ENCODE measurements at regions not wholly inside any gene's neighbourhood (a gene's known extent, or its start where the extent isn't known, plus 50 kb on each side); places are given as distances from the start of the nearest gene placed in this dataset.
"Not testable (repeated sequence)": the region's sequence is repeated elsewhere in the genome, so short reads cannot be mapped to it uniquely, and the experiment has no call there.

DNA sequence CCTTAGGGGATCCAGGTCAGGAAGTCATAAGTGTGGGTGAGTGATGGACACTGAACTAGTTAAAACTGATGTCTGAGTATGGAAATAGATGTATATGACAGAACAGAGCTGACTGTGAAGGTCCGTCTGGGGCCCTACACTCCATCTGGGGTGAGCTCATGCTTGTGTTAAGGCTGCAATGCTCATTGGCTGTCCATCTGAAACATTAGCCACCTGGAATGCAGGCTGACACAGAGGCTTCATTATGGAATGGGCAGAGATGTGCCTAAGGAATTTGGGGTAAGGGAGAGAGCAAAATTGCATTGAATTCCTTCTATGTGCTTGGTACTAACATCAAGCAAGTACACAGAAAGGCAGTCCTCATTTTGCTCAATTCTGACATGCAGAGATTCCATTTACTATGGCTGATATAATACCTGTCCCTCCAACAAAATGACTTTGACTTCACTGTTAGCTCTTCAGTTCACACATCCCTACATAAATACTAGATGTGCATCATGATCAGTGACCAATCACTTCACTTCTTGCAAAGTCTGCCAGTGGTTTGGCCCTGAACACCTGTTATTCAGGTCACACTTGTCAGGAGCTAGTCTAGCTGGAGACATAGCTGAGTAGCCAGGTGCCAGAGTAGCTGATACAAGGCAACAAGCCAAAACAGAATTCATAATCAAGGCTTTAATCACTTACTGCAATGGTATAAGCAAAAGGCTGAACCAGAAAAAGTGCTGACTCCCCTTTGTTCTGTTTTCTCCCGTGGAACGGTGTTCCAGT is 128.9 kb upstream of the VWC2 start:
- Histone ChIP-seq H3K27me3 (no peaks in the 10 kb centered on the region), H3K4me3 (no peak overlapping the region), H3K36me3 (no peaks in the 10 kb centered on the region), H3K9me3 (no peaks in the 10 kb centered on the region), H3K27ac (no peak overlapping the region), H3K4me1 (ENCODE audit: insufficient read depth) (no peaks in the 10 kb centered on the region)
- TF ChIP-seq, protein P1, sequence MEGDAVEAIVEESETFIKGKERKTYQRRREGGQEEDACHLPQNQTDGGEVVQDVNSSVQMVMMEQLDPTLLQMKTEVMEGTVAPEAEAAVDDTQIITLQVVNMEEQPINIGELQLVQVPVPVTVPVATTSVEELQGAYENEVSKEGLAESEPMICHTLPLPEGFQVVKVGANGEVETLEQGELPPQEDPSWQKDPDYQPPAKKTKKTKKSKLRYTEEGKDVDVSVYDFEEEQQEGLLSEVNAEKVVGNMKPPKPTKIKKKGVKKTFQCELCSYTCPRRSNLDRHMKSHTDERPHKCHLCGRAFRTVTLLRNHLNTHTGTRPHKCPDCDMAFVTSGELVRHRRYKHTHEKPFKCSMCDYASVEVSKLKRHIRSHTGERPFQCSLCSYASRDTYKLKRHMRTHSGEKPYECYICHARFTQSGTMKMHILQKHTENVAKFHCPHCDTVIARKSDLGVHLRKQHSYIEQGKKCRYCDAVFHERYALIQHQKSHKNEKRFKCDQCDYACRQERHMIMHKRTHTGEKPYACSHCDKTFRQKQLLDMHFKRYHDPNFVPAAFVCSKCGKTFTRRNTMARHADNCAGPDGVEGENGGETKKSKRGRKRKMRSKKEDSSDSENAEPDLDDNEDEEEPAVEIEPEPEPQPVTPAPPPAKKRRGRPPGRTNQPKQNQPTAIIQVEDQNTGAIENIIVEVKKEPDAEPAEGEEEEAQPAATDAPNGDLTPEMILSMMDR (IDR thresholded peaks at IDR 0.05) = no peak
- TF ChIP-seq POLR2A (IDR thresholded peaks at IDR 0.05) = no peak
- TF ChIP-seq EP300 (IDR thresholded peaks at IDR 0.05) = no peak
- DNase-seq = no peak
- WGBS, 3 donors = 53 to 67% (median 55%) methylated on average over 3 of the region's 3 CpGs
- intact Hi-C loops (cut with DNase I) = no loop called here

DNA sequence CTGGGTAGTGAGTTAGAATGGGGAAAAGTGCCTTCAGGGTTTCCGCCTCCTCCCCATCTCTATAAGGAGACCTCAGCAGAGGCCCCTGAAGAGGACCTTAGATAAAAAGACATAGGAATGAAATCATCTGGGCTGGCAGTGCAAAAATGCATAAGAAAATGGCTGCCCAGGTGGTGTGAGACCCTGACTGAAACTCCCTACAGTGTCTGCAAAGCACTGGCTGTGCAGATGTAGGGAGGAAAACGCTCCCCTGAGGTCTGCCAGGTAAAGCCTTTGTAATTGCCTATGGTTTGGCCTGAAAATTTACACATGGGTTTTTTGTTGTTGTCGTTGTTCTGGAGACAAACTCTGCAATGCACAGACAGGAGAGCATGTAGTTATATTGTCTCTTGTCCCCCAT is 128.1 kb upstream of the VWC2 start:
- intact Hi-C loops (cut with DNase I) = no loop called here
- no peak for DNase-seq
- Histone ChIP-seq H3K9me3 (no peaks in the 10 kb centered on the region), H3K27ac (no peak overlapping the region), H3K36me3 (no peaks in the 10 kb centered on the region), H3K27me3 (no peaks in the 10 kb centered on the region), H3K4me1 (ENCODE audit: insufficient read depth) (no peaks in the 10 kb centered on the region), H3K4me3 (no peak overlapping the region)
- WGBS, 3 donors = 72 to 81% (median 74%) methylated on average over 3 of the region's 3 CpGs
- TF ChIP-seq, protein P1 (IDR thresholded peaks at IDR 0.05) = no peak
- TF ChIP-seq EP300 (IDR thresholded peaks at IDR 0.05) (no peak), POLR2A (IDR thresholded peaks at IDR 0.05) (no peak)

DNA sequence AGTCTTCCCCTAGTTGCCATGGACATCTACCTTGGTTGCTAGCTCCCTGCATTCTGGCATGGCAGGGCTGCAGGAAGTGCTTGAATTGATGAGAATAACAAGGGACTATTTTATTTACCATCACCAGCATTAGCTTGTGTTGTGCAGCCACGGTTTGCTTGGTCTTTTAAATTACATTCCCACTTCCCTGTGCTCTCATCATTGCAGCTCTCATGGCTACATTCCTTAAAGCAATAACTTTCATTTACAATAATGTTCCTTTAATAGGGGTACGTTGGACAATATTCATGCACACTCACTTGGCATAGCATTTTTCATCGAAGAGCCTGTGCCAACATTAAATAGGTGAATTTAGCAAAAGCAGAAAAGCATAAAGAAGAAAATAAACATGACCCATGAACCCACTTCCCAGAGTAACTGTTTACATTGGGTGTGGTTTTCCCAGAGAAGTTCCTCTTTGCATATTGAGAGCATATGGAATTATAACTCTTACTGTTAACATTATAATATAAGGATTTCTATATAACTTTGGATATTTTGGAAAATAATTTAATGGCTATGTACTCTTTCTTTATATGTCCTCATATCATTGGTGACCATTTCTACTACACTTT is 113.2 kb upstream of the VWC2 start:
- no peaks in the 10 kb centered on the region for H3K4me1 ChIP-seq (ENCODE audit: insufficient read depth)

DNA sequence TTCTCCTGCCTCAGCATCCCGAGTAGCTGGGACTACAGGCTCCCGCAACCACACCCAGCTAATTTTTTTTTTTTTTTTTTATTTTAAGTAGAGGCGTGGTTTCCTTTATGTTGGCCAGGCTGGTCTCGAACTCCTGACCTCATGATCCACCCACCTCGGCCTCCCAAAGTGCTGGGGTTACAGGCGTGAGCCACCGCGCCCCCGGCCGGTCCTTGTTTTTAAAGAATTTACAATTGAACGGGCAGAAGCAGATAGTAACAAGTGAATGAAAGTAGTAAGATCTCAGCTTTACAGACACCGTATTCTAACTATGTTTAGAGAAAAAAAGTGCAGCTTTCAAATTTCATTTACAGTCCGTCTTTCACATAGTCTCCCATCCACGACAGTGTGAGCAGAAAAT is 112.5 kb upstream of the VWC2 start:
- no peaks in the 10 kb centered on the region for H3K4me1 ChIP-seq (ENCODE audit: insufficient read depth)
- no peaks in the 10 kb centered on the region for H3K9me3 ChIP-seq
- 80 to 87% (median 86%) methylated on average over 14 of the region's 14 CpGs for WGBS, 3 donors
- DNase-seq = no peak
- no peak overlapping the region for H3K27ac ChIP-seq
- intact Hi-C loops (cut with DNase I) = no loop called here
- no peak overlapping the region for H3K4me3 ChIP-seq
- no peak for TF ChIP-seq POLR2A (IDR thresholded peaks at IDR 0.05)
- TF ChIP-seq, protein P1 (IDR thresholded peaks at IDR 0.05) = no peak
- no peak for TF ChIP-seq EP300 (IDR thresholded peaks at IDR 0.05)
- no peaks in the 10 kb centered on the region for H3K36me3 ChIP-seq
- H3K27me3 ChIP-seq = no peaks in the 10 kb centered on the region

More for the DNA sequence above, 113.2 kb upstream of the VWC2 start:
- no peak for DNase-seq
- intact Hi-C loops (cut with DNase I) = no loop called here
- no peak for TF ChIP-seq POLR2A (IDR thresholded peaks at IDR 0.05)
- TF ChIP-seq, protein P1 (IDR thresholded peaks at IDR 0.05) = no peak
- TF ChIP-seq EP300 (IDR thresholded peaks at IDR 0.05) = no peak
- WGBS, 3 donors = 63 to 71% (median 63%) methylated on average over 3 of the region's 3 CpGs
- Histone ChIP-seq H3K27ac (no peak overlapping the region), H3K36me3 (no peaks in the 10 kb centered on the region), H3K9me3 (no peaks in the 10 kb centered on the region), H3K4me3 (no peak overlapping the region), H3K27me3 (no peaks in the 10 kb centered on the region)

DNA sequence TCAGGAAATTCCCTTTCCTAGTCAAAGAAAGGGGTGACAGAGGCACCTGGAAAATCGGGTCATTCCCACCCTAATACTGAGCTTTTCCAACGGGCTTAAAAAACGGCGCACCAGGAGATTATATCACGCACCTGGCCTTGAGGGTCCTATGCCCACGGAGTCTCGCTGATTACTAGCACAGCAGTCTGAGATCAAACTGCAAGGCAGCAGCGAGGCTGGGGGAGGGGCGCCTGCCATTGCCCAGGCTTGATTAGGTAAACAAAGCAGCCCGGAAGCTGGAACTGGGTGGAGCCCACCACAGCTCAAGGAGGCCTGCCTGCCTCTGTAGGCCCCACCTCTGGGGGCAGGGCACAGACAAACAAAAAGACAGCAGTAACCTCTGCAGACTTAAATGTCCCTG is 107.5 kb upstream of the VWC2 start:
- intact Hi-C loops (cut with DNase I) = not testable (repeated sequence)
- 57 to 73% (median 71%) methylated on average over 10 of the region's 10 CpGs for WGBS, 3 donors

More for the DNA sequence above, 107.5 kb upstream of the VWC2 start:
- not testable (repeated sequence) for H3K4me1 ChIP-seq (ENCODE audit: insufficient read depth); DNase-seq; H3K27me3 ChIP-seq; H3K4me3 ChIP-seq; H3K9me3 ChIP-seq; H3K36me3 ChIP-seq; H3K27ac ChIP-seq
